DOHH2 (cell line): ENCODE measurements at regions not wholly inside any gene's neighbourhood (a gene's known extent, or its start where the extent isn't known, plus 50 kb on each side); places are given as distances from the start of the nearest gene placed in this dataset.

Experiments used
- H3F3A ChIP-seq: fragments of 200-600 bp; sonication (generic), shearing (Covaris generic); 2 replicates; pipeline ENCODE4 v1.6.0; 2016; ENCODE audit warnings: antibody characterized with exemption, mild to moderate bottlenecking; ENCODE audit not compliant: control insufficient read depth, insufficient read depth
- H3K27ac ChIP-seq: fragments of 200-600 bp; sonication (generic); 2 replicates; pipeline ENCODE4 v1.5.1; 2014; ENCODE audit warnings: low read depth, mild to moderate bottlenecking, low read length, moderate library complexity
- H3K27me3 ChIP-seq: fragments of 200-600 bp; sonication (generic); 2 replicates; pipeline ENCODE4 v1.6.1; 2014; ENCODE audit warnings: mild to moderate bottlenecking, low read length, mixed read lengths; ENCODE audit not compliant: control insufficient read depth
- H3K36me3 ChIP-seq: fragments of 200-600 bp; sonication (generic); 2 replicates; pipeline ENCODE4 v1.6.1; 2014; ENCODE audit warnings: mild to moderate bottlenecking, low read length, moderate library complexity, mixed read lengths; ENCODE audit not compliant: control insufficient read depth
- H3K4me1 ChIP-seq: fragments of 200-600 bp; sonication (generic); 2 replicates; pipeline ENCODE4 v1.6.1; 2014; ENCODE audit warnings: mild to moderate bottlenecking, low read length, mixed read lengths; ENCODE audit not compliant: control insufficient read depth
- H3K4me2 ChIP-seq: fragments of 200-600 bp; sonication (generic); 2 replicates; pipeline ENCODE4 v1.6.0; 2014; ENCODE audit warnings: mild to moderate bottlenecking, low read length, moderate library complexity
- H3K4me3 ChIP-seq: fragments of 200-600 bp; sonication (generic); 2 replicates; pipeline ENCODE4 v1.5.1; 2014; ENCODE audit warnings: mild to moderate bottlenecking, low read length, mixed read lengths
- H3K79me2 ChIP-seq: fragments of 200-600 bp; sonication (generic); 2 replicates; pipeline ENCODE4 v1.6.1; 2014; ENCODE audit warnings: mild to moderate bottlenecking, low read length, mixed read lengths; ENCODE audit not compliant: control insufficient read depth
- H3K9me2 ChIP-seq: fragments of 200-600 bp; sonication (generic); replicated peaks from 2 replicates; pipeline ENCODE4 v1.6.1; 2014; ENCODE audit warnings: mild to moderate bottlenecking, low read length, mixed read lengths; ENCODE audit not compliant: control insufficient read depth
- H3K9me3 ChIP-seq: fragments of 200-600 bp; sonication (generic); 2 replicates; pipeline ENCODE4 v1.6.1; 2014; ENCODE audit warnings: antibody characterized with exemption, low read length, mixed read lengths; ENCODE audit not compliant: control insufficient read depth, insufficient read depth
- H4K20me1 ChIP-seq: fragments of 200-600 bp; sonication (generic); 2 replicates; pipeline ENCODE4 v1.6.0; 2014; ENCODE audit warnings: low read depth, mild to moderate bottlenecking, antibody characterized with exemption, low read length, moderate library complexity; ENCODE audit not compliant: control insufficient read depth, insufficient read depth
- CTCF ChIP-seq: fragments of 200-600 bp; sonication (generic); IDR thresholded peaks from one replicate; pipeline ENCODE4 v1.5.1; 2014; ENCODE audit warnings: antibody characterized with exemption, mild to moderate bottlenecking, low read depth, low read length; ENCODE audit not compliant: poor library complexity, severe bottlenecking
- EZH2phosphoT487 ChIP-seq: fragments of 200-600 bp; sonication (generic); IDR thresholded peaks from 2 replicates; pipeline ENCODE4 v1.6.1; 2017; ENCODE audit warnings: borderline replicate concordance, mild to moderate bottlenecking, antibody characterized with exemption, low read length, moderate library complexity, mixed read lengths

GRCh38 chr14:98122527-98122926 lies 1149.5 kb downstream of the BCL11B start:
- H3K4me2 ChIP-seq: no peak overlapping the region
- no peak overlapping the region for H3K27ac ChIP-seq
- H3K9me2 ChIP-seq: no peaks in the 10 kb centered on the region
- TF ChIP-seq CTCF (no peak), EZH2phosphoT487 (no peak)
- no peaks in the 10 kb centered on the region for H3F3A ChIP-seq
- H3K27me3 ChIP-seq: no peaks in the 10 kb centered on the region
- no peaks in the 10 kb centered on the region for H3K9me3 ChIP-seq
- H3K4me3 ChIP-seq: no peak overlapping the region
- H3K4me1 ChIP-seq: no peaks in the 10 kb centered on the region
- no peaks in the 10 kb centered on the region for H3K79me2 ChIP-seq
- no peaks in the 10 kb centered on the region for H3K36me3 ChIP-seq
- no peaks in the 10 kb centered on the region for H4K20me1 ChIP-seq

GRCh38 chr14:98130691-98131090 lies 1141.3 kb downstream of the BCL11B start:
- no peaks in the 10 kb centered on the region for H3K4me1 ChIP-seq
- TF ChIP-seq EZH2phosphoT487 (no peak), CTCF (no peak)
- H3K4me3 ChIP-seq: no peak overlapping the region
- no peaks in the 10 kb centered on the region for H4K20me1 ChIP-seq
- H3K27ac ChIP-seq: no peak overlapping the region
- no peaks in the 10 kb centered on the region for H3K36me3 ChIP-seq
- no peaks in the 10 kb centered on the region for H3K79me2 ChIP-seq
- H3K27me3 ChIP-seq: no peaks in the 10 kb centered on the region
- no peaks in the 10 kb centered on the region for H3K9me3 ChIP-seq
- no peak overlapping the region for H3K4me2 ChIP-seq
- no peaks in the 10 kb centered on the region for H3K9me2 ChIP-seq
- H3F3A ChIP-seq: no peaks in the 10 kb centered on the region

- Histone ChIP-seq H3K27ac (no peak overlapping the region), H3F3A (no peaks in the 10 kb centered on the region), H3K9me3 (no peaks in the 10 kb centered on the region), H3K36me3 (no peaks in the 10 kb centered on the region), H3K4me1 (no peaks in the 10 kb centered on the region), H3K9me2 (no peaks in the 10 kb centered on the region), H3K27me3 (no peaks in the 10 kb centered on the region), H3K4me2 (no peak overlapping the region), H3K4me3 (no peak overlapping the region), H4K20me1 (no peaks in the 10 kb centered on the region), H3K79me2 (no peaks in the 10 kb centered on the region)
- no peak for TF ChIP-seq CTCF
- no peak for TF ChIP-seq EZH2phosphoT487
Observed at GRCh38 chr14:98131406-98131805, 1140.6 kb downstream of the BCL11B start.

- H3K9me3 ChIP-seq: no peaks in the 10 kb centered on the region
Observed at GRCh38 chr14:98133806-98134205, 1138.2 kb downstream of the BCL11B start.

More at GRCh38 chr14:98133806-98134205, 1138.2 kb downstream of the BCL11B start:
- Histone ChIP-seq H3K9me2 (no peaks in the 10 kb centered on the region), H3F3A (no peaks in the 10 kb centered on the region), H3K79me2 (no peaks in the 10 kb centered on the region), H3K36me3 (no peaks in the 10 kb centered on the region), H3K27me3 (no peaks in the 10 kb centered on the region), H3K4me3 (no peak overlapping the region), H3K4me1 (no peaks in the 10 kb centered on the region), H3K4me2 (no peak overlapping the region), H3K27ac (no peak overlapping the region), H4K20me1 (no peaks in the 10 kb centered on the region)
- no peak for TF ChIP-seq CTCF
- TF ChIP-seq EZH2phosphoT487: no peak
